ENCODE measurements at regions not wholly inside any gene's neighbourhood (a gene's known extent, or its start where the extent isn't known, plus 50 kb on each side); places are given as distances from the start of the nearest gene placed in this dataset.

- Histone ChIP-seq H3K36me3 (ENCODE audit: control insufficient read depth in 2 of 4, insufficient read depth in 4 of 4, low read length in 3 of 4) (no peaks in the 10 kb centered on the region), H2AFZ (ENCODE audit: low read length) (no peak overlapping the region), H3K4me2 (ENCODE audit: insufficient read depth in 1 of 2, low read depth in 2 of 2, low read length in 2 of 2) (no peak overlapping the region), H3K56ac (replicated peaks; ENCODE audit: insufficient read length, low read depth, low read length) (no peak overlapping the region), H3K4ac (replicated peaks; ENCODE audit: insufficient read length, low read depth, low read length) (no peak overlapping the region), H2AK5ac (ENCODE audit: low read depth, low read length) (no peak overlapping the region), H4K8ac (ENCODE audit: extremely low read depth, insufficient read depth, low read length) (no peak overlapping the region), H4K20me1 (replicated peaks in 1 of 2; ENCODE audit: control insufficient read depth in 1 of 2, insufficient read depth in 2 of 2, low read length in 2 of 2) (no peaks in the 10 kb centered on the region), H3K27ac (ENCODE audit: low read depth, low read length) (no peak overlapping the region), H4K5ac (ENCODE audit: insufficient read length, low read depth, low read length) (no peak overlapping the region), H3K79me2 (ENCODE audit: control insufficient read depth in 1 of 2, insufficient read depth in 2 of 2, low read length in 2 of 2) (no peaks in the 10 kb centered on the region), H3K18ac (ENCODE audit: extremely low read depth, low read length) (no peak overlapping the region), H4K91ac (replicated peaks; ENCODE audit: insufficient read length, low read length) (no peak overlapping the region), H2BK20ac (ENCODE audit: low read length) (no peak overlapping the region), H3K4me1 (replicated peaks in 1 of 4; ENCODE audit: control insufficient read depth in 3 of 4, insufficient read depth in 4 of 4, low read length in 3 of 4) (no peaks in the 10 kb centered on the region), H3K9me3 (ENCODE audit: insufficient read depth in 2 of 2, low read depth in 1 of 2, low read length in 1 of 2) (no peaks in the 10 kb centered on the region), H3K23me2 (ENCODE audit: low read depth, low read length) (no peaks in the 10 kb centered on the region), H3K9ac (replicated peaks in 1 of 4; ENCODE audit: extremely low read depth in 1 of 4, low read depth in 3 of 4, low read length in 3 of 4) (no peak overlapping the region), H2BK12ac (ENCODE audit: low read depth, low read length) (no peak overlapping the region), H2BK120ac (replicated peaks; ENCODE audit: low read depth, low read length) (no peak overlapping the region), H2BK15ac (ENCODE audit: low read length) (no peak overlapping the region), H3K79me1 (ENCODE audit: low read depth, low read length) (no peaks in the 10 kb centered on the region), H3K4me3 (ENCODE audit: extremely low read depth in 1 of 4, insufficient read depth in 2 of 4, low read depth in 3 of 4, low read length in 4 of 4) (no peak overlapping the region), H3K23ac (ENCODE audit: insufficient read length) (no peak overlapping the region), H3K14ac (ENCODE audit: insufficient read length) (no peak overlapping the region), H3K27me3 (replicated peaks in 1 of 4; ENCODE audit: control insufficient read depth in 3 of 4, extremely low read depth in 1 of 4, insufficient read depth in 3 of 4, low read length in 3 of 4) (no peaks in the 10 kb centered on the region), H2BK5ac (ENCODE audit: low read depth, low read length) (no peak overlapping the region)
- FAIRE-seq (no peak), DNase-seq (ENCODE audit: low read depth in 1 of 2, low spot score in 2 of 2) (no peak)
- ChIA-PET POLR2A (ENCODE audit: partially characterized antibody) (no interaction called here), CTCF (ENCODE audit: partially characterized antibody) (interaction anchor here (0.9 to 1.6 kb wide), 2 partner anchors 14 to 35 kb away, joined by 3 read pairs; no protein-coding TSS in a partner anchor)
- WGBS, 2 experiments (ENCODE audit: extremely low coverage in 1 of 2, insufficient coverage in 1 of 2, insufficient read length in 1 of 2, insufficient replicate concordance in 2 of 2, low coverage in 1 of 2, low lambda C conversion rate in 2 of 2, missing lambda C conversion rate in 1 of 2) = 91% methylated on average over 3 of the region's 3 CpGs; no CpG with 5 or more reads in 1 of the 2 experiments
- TF ChIP-seq SP1 (IDR thresholded peaks at IDR 0.05; ENCODE audit: low read depth, low read length) = no peak
- TF ChIP-seq RAD21 (IDR thresholded peaks at IDR 0.05 in 1 of 2, conservative IDR thresholded peaks at IDR 0.05 in 1 of 2; ENCODE audit: low read depth in 2 of 2, low read length in 2 of 2) = no peak
- TF ChIP-seq CHD1 (IDR thresholded peaks at IDR 0.05; ENCODE audit: low read depth, low read length) = no peak
- TF ChIP-seq YY1 (IDR thresholded peaks at IDR 0.05; ENCODE audit: low read depth, low read length) = no peak
- no peak for TF ChIP-seq KDM5A (IDR thresholded peaks at IDR 0.05; ENCODE audit: low read length)
- no peak for TF ChIP-seq TEAD4 (IDR thresholded peaks at IDR 0.05; ENCODE audit: low read depth, low read length)
- TF ChIP-seq EGR1 (IDR thresholded peaks at IDR 0.05; ENCODE audit: borderline replicate concordance, low read depth, low read length) = no peak
- TF ChIP-seq PHF8 (conservative IDR thresholded peaks at IDR 0.05; ENCODE audit: low read depth, low read length) = no peak
- no peak for TF ChIP-seq SP2 (IDR thresholded peaks at IDR 0.05; ENCODE audit: low read length)
- TF ChIP-seq SUZ12 (IDR thresholded peaks at IDR 0.05; ENCODE audit: low read length) = no peak
- no peak for TF ChIP-seq BRCA1 (IDR thresholded peaks at IDR 0.05; ENCODE audit: low read depth, low read length)
- TF ChIP-seq CBX5 (IDR thresholded peaks at IDR 0.05; ENCODE audit: low read depth, low read length) = no peak
- no peak for TF ChIP-seq GABPA (IDR thresholded peaks at IDR 0.05; ENCODE audit: borderline replicate concordance, insufficient read depth, low read length)
- no peak for TF ChIP-seq GTF2F1 (IDR thresholded peaks at IDR 0.05; ENCODE audit: borderline replicate concordance, low read depth, low read length)
- no peak for TF ChIP-seq CEBPB (IDR thresholded peaks at IDR 0.05; ENCODE audit: low read depth, low read length)
Observed at GRCh38 chr2:34534761-34535160, 935.7 kb upstream of the FAM98A start.

Data from H1 (cell line).